DND-41 (cell line): ENCODE measurements at regions not wholly inside any gene's neighbourhood (a gene's known extent, or its start where the extent isn't known, plus 50 kb on each side); places are given as distances from the start of the nearest gene placed in this dataset.

ENCODE experiments used
- ATAC-seq: fragments of 200-7000 bp; cut with Tn5 transposase; 3 replicates; pipeline ENCODE4 v1.9.1; 2021; ENCODE audit warnings: low read depth; ENCODE audit not compliant: insufficient read depth
- DNase-seq: peaks from one replicate; pipeline ENCODE4 v3.0.0-alpha.2; 2020
- H2AFZ ChIP-seq: 2 replicates; pipeline ENCODE4 v1.6.0; 2012; ENCODE audit warnings: low read depth, low read length
- H3K27ac ChIP-seq: 2 replicates; pipeline ENCODE4 v1.5.1; 2012; ENCODE audit warnings: low read length, inconsistent platforms
- H3K27me3 ChIP-seq: fragments of 200-600 bp; sonication (generic); 2 replicates; pipeline ENCODE4 v1.6.0; 2012; ENCODE audit warnings: low read length, mild to moderate bottlenecking, inconsistent platforms; ENCODE audit not compliant: insufficient read depth, poor library complexity
- H3K36me3 ChIP-seq: 2 replicates; pipeline ENCODE4 v1.5.1; 2012; ENCODE audit warnings: low read length, inconsistent platforms; ENCODE audit not compliant: insufficient read depth
- H3K4me1 ChIP-seq: 2 replicates; pipeline ENCODE4 v1.5.1; 2012; ENCODE audit warnings: mild to moderate bottlenecking, low read length; ENCODE audit not compliant: insufficient read depth
- H3K4me2 ChIP-seq: 2 replicates; pipeline ENCODE4 v1.6.0; 2012; ENCODE audit warnings: mild to moderate bottlenecking, moderate library complexity, low read length, inconsistent platforms; ENCODE audit not compliant: insufficient read depth
- H3K4me3 ChIP-seq, 2 experiments: fragments of 200-600 bp in 1 of 2; shearing (Covaris generic) in 1 of 2; 2 replicates each; pipeline ENCODE4 v1.5.1; 2012 to 2016; ENCODE audit warnings: inconsistent platforms in 2 of 2, low read length in 2 of 2, mild to moderate bottlenecking in 2 of 2, low read depth in 1 of 2, moderate library complexity in 1 of 2
- H3K79me2 ChIP-seq: 2 replicates; pipeline ENCODE4 v1.6.0; 2012; ENCODE audit warnings: low read length, inconsistent platforms; ENCODE audit not compliant: insufficient read depth
- H3K9ac ChIP-seq: 2 replicates; pipeline ENCODE4 v1.6.0; 2012; ENCODE audit warnings: low read depth, mild to moderate bottlenecking, inconsistent platforms, low read length, moderate library complexity
- H3K9me3 ChIP-seq: 2 replicates; pipeline ENCODE4 v1.5.1; 2012; ENCODE audit warnings: low read length, moderate library complexity, mild to moderate bottlenecking, inconsistent platforms; ENCODE audit not compliant: insufficient read depth, severe bottlenecking
- H4K20me1 ChIP-seq: 2 replicates; pipeline ENCODE4 v1.6.0; 2012; ENCODE audit warnings: low read length; ENCODE audit not compliant: insufficient read depth
- EZH2 ChIP-seq: IDR thresholded peaks from 3 replicates; pipeline ENCODE4 v1.6.1; 2012; ENCODE audit warnings: borderline replicate concordance, low read depth, mild to moderate bottlenecking, moderate library complexity, low read length, inconsistent platforms; ENCODE audit not compliant: severe bottlenecking
- TF ChIP-seq, protein P1 (sequence below): IDR thresholded peaks from 2 replicates; pipeline ENCODE4 v1.5.1; 2012; ENCODE audit warnings: borderline replicate concordance, low read length, moderate library complexity, mild to moderate bottlenecking; ENCODE audit not compliant: poor library complexity, severe bottlenecking; ENCODE audit errors: extremely low read depth

DNA sequence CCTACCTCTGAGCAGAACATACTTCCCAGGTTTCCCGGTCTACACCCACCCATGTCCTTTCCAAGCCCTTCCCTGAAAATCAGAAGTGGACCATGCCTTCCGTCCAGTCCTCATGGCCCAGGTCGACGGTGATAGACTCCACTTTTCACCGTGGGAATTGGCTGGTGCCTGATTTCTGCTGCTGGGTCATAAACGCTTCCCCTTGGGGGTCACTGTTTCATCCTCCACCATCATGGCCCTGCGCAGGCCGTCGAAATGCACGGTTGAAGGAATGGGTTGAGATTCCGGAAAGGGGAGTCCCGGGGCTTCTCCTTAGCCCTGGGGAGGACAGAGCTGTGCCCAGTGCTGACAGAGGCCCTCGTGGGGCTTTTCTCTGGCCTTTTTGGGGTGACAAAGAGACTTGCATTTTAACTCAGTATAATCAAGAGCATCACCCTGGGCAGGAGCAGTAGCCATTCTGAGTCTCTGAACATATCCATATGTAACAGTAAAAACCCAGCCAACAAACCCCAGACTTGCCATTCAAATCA is 75.5 kb downstream of the SOX1 start:
- no peak overlapping the region for H3K27ac ChIP-seq
- TF ChIP-seq, protein P1, sequence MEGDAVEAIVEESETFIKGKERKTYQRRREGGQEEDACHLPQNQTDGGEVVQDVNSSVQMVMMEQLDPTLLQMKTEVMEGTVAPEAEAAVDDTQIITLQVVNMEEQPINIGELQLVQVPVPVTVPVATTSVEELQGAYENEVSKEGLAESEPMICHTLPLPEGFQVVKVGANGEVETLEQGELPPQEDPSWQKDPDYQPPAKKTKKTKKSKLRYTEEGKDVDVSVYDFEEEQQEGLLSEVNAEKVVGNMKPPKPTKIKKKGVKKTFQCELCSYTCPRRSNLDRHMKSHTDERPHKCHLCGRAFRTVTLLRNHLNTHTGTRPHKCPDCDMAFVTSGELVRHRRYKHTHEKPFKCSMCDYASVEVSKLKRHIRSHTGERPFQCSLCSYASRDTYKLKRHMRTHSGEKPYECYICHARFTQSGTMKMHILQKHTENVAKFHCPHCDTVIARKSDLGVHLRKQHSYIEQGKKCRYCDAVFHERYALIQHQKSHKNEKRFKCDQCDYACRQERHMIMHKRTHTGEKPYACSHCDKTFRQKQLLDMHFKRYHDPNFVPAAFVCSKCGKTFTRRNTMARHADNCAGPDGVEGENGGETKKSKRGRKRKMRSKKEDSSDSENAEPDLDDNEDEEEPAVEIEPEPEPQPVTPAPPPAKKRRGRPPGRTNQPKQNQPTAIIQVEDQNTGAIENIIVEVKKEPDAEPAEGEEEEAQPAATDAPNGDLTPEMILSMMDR, result no peak
- TF ChIP-seq EZH2, result no peak
- H3K4me2 ChIP-seq, result no peak overlapping the region
- no peaks in the 10 kb centered on the region for H3K4me1 ChIP-seq
- H3K36me3 ChIP-seq, result no peaks in the 10 kb centered on the region
- H3K4me3 ChIP-seq, result no peak overlapping the region
- no peak overlapping the region for H2AFZ ChIP-seq
- DNase-seq, result no peak
- peaks cover 4% of the 10 kb centered on the region for H3K27me3 ChIP-seq
- no peaks in the 10 kb centered on the region for H3K9me3 ChIP-seq
- no peaks in the 10 kb centered on the region for H3K79me2 ChIP-seq
- H3K9ac ChIP-seq, result no peak overlapping the region
- no peaks in the 10 kb centered on the region for H4K20me1 ChIP-seq
- ATAC-seq, result no peak

DNA sequence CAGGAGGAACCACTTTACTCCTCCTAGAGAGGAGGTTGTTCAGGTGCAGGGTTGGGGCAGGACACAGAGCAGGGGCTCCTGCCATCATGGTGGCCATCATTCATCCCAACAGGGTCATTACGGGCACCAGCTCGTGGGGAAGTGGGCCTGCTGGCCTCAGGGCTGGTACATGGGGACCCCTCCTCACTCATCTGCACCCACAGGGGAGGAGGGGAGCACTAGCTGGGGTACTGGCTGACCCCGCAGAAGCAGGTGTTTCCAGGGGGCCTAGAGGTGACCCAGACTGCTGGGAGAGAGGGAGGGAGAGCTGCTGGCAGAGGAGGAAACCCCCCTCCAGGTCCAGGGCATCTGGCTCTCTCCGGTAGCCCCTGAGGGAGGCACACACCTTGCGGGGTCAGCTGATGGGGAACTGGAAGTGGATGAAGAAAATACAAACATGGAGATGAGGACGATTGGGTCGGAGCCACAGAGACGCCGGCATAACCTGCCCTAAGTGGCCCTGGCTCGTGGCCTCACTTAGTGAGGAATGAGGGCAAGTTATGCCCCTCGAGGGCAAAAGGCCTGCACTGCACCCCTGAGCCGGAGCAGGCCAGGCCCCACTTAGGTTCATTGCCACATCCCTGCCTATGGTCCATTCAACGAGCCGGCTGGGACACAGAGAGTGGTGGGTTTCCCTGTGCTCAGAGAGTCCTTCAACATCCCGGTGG is 76.2 kb downstream of the SOX1 start:
- DNase-seq (no peak), ATAC-seq (no peak)
- Histone ChIP-seq H3K4me3 (no peak overlapping the region), H3K4me1 (no peaks in the 10 kb centered on the region), H3K79me2 (no peaks in the 10 kb centered on the region), H2AFZ (no peak overlapping the region), H3K9me3 (no peaks in the 10 kb centered on the region), H4K20me1 (no peaks in the 10 kb centered on the region), H3K9ac (no peak overlapping the region), H3K4me2 (no peak overlapping the region), H3K27me3 (peaks cover 4% of the 10 kb centered on the region), H3K27ac (no peak overlapping the region), H3K36me3 (no peaks in the 10 kb centered on the region)
- TF ChIP-seq EZH2, result no peak
- TF ChIP-seq, protein P1, result no peak

DNA sequence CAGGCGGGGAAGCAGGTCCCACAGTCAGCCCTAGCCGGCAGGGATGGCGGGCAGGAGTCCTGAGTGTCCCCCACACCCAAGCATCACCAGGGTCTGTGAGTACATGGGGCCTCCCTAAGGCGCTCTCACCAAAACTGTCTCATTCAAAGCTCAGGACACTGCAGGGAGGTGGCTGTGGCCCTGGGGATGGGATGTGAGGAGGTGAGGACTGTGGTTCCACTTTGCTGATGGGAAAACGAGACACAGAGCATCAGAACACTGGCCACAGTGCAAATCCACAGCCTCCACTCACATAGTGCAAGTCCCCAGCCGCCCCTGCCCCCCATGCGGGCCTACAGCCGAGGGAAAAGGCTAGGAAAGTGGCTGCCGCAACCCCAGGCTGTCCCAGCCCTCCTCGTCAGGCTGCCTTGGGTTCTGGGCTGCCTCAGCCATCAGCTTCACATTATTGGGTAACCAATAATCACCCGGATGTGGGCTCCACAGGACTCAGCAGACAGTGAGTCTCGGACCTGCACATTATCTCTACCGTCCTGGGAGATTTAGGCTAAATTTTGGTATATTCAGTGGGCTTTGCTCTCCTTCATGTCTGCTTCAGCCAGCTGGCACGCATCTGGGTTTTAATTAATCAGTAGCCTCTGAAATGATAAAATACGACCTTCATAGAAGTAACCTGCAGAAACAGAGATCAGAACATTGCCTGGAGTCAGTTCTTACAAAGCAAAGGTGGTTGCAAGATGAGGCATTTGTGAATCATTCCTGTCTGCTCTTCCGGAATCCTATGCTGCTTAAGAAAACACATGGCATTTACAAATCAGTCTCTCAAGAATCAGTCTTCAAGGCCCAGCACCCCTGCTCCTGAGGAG is 77.0 kb downstream of the SOX1 start:
- H3K4me2 ChIP-seq, result no peak overlapping the region
- H3K9me3 ChIP-seq, result no peaks in the 10 kb centered on the region
- ATAC-seq (no peak), DNase-seq (no peak)
- H3K4me3 ChIP-seq, result no peak overlapping the region
- H3K36me3 ChIP-seq, result no peaks in the 10 kb centered on the region
- no peak for TF ChIP-seq EZH2
- TF ChIP-seq, protein P1, result no peak
- H4K20me1 ChIP-seq, result no peaks in the 10 kb centered on the region
- no peaks in the 10 kb centered on the region for H3K79me2 ChIP-seq
- H3K27ac ChIP-seq, result no peak overlapping the region
- no peak overlapping the region for H2AFZ ChIP-seq
- H3K9ac ChIP-seq, result no peak overlapping the region
- peaks cover 4% of the 10 kb centered on the region for H3K27me3 ChIP-seq
- H3K4me1 ChIP-seq, result no peaks in the 10 kb centered on the region
